Activated CD4-positive, alpha-beta T cell treated with anti-CD3 and anti-CD28 coated beads, Interleukin-2, amount 50 U/mL, for 4 hours (primary cell): ENCODE measurements at regions not wholly inside any gene's neighbourhood (a gene's known extent, or its start where the extent isn't known, plus 50 kb on each side); places are given as distances from the start of the nearest gene placed in this dataset.
"Not testable (repeated sequence)": the region's sequence is repeated elsewhere in the genome, so short reads cannot be mapped to it uniquely, and the experiment has no call there.

ENCODE experiments used
- DNase-seq, 2 experiments: peaks; one replicate each; pipeline ENCODE4 v3.0.0-alpha.2; 2020

DNA sequence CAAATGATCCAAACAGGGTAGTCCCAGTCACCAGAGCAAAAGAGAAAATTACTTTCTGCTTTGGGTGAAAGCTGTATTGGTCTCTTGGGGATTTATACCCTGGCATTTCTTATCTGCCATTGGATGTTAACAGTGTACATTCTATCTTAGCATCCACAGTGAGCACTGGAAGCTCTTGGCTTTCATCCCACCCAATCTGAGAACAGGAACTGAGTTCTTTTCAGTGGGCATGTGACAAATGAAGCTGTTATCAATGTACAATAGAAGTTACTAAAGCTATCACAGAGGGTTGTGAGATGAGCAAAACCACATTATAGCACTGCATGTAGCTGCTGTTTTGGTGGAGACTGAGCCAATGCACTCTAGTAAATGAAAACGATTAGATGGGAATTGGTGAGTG, 300.7 kb downstream of the TUSC7 start:
- DNase-seq, result no peak

DNA sequence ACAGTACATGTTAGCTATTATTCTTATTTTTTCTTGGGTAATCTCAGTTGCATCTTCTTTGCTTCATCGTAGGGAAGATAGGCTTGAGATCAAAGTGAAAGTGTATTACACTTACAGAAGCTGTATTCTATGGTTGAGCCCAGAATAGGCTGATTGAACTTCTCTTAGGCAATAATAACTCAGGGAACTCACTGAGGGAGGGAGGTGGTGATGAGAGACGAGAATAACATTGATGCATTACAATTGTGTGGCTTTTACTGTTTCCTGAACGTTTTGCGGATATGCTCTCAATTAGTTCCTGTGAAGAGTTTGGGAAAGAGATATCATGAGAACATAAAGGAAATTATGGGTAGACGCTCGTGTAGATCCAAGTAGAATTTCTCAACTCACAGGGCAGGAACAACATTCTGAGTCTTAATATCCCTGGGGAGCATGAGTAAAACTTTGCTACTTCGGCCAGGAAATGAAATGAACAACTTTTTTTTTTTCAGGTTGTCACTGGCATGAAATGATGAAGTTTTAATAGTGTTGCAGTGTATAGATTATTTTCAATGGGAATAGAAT, 302.2 kb downstream of the TUSC7 start:
- DNase-seq, result no peak

DNA sequence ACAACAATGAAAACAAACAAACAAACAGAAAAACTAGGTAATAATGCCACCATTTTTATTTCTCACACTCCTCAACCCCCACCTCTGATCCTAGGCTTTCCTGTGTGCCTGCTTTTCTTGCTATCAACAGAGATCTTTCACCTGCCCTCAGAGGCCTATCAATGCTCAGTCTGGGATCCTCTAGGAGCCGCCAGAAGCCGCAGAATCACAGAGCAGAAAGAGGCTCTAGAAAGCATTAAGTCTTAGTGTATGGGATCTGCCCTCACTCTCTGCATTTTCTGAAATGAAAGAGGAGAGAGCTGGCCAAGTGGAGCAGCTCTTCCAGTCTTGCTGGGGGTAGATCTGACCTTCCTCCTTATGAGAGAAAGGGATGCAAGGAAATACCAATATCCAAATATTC, 306.8 kb downstream of the TUSC7 start:
- DNase-seq, result no peak

DNA sequence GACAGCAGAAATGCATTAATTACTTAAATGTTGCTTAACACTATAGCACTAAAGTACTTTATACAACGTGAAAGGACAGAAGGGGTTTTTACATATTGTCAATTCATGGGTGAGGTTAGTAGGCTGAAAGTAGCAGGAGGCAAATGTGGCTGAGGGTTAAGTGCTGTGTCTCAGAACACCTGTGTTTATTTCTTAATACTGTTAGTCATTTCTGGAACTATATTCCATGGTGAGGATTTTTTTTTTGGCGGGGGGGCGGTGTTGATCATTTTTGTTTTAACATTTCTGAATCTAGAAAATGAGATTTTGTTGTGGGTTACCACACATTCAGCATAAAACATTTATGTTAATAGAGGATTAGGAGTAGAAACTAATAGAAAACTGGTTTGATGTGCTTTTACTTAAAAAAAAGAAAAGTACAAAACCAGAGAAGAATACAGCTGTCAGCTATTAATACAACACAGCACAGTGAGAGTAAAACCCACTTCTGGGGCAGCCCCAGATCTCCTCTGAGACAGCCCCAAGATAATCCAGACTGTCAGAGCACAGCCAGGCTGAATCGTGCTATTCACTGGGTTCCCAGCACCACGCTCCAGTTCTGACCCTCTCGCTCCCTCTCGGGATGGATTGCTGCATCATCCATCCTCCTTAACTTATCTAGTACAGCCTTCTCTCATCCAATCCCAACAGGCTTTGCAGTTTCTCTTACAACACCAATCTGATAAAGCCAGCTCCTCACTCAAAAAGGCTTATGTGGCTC, 307.7 kb downstream of the TUSC7 start:
- no peak for DNase-seq

DNA sequence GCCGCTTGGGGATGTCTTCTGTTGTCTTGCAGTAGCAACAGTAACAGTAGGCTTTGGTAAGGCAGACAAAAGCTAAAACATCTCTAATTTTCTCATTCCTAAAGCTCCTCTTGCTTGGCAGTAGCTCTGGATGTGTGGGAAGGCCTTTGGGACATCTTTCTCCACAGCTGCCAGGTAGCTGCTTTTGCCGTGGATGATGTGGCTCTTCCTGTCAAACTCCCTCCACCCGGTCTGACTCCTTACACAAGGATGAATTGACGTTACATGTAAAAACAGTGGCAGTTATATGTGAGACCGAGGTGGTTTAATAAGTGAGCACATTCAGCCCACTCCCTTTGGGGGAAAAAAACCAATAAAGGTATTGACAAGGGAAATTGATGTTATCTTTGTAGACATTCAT, 309.1 kb downstream of the TUSC7 start:
- no peak for DNase-seq

DNA sequence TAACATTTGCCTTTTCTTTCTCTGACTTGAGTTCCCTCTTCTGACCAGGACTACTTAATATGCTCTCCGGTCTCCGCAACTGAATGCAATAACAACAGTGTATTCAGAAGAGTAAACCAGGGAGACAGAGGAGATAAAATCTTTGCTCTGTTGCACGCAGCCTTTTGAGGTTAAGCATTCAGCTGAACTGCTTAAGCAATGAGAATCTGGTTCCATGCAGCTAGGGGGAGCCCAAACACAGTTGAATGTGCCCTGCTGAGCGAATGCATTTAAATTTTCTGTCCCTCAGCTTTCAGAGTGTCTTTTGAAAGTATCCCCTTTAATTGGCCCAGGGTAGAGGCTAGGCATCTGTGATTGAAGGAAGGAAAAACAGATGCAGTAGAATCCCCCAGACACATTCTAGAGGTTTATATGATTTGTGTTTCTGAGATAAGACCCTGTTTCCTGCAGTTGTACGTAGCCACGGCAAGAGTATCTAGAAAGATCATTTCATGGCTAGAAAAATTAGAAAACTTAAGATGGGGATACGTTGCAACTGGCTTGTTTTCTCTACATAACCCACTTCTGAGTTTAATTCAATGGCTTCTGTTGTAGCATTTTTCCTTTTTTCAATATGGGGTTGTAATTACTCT, 309.6 kb downstream of the TUSC7 start:
- DNase-seq, result no peak

DNA sequence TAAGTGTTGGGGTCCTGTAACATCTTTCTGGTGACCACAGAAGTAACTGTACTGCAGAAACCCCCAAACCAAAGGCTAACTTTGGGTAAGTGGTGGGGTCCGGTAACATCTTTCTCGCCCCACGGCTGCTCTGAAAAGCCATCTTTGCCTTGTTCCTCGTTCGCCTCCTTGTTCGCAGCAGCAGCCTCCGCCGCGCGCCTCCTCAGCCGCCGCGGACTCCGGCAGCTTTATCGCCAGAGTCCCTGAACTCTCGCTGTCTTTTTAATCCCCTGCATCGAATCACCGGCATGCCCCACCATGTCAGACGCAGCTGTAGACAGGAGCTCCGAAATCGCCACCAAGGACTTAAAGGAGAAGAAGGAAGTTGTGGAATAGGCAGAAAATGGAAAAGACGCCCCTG, 316.8 kb downstream of the TUSC7 start:
- DNase-seq, result no peak

DNA sequence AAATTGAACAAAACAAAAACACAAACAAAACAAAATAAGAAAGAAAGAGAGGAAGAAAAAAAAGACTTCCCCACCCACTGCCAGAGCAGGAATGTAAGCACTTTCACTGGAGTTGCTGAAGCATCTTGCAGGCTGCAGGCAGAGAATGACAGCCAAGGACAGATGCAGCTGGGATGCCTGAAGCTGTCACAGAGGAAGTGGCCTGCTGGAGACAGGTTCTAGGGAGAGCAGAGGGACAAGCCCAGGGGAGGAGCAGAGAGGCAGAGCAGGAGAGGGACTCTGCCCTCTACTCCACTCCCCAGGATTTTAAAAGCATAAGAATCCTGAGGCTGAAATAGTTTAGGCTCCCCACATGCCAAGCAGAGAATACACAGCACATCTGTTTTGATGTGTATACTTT, 326.2 kb downstream of the TUSC7 start:
- no peak for DNase-seq

DNA sequence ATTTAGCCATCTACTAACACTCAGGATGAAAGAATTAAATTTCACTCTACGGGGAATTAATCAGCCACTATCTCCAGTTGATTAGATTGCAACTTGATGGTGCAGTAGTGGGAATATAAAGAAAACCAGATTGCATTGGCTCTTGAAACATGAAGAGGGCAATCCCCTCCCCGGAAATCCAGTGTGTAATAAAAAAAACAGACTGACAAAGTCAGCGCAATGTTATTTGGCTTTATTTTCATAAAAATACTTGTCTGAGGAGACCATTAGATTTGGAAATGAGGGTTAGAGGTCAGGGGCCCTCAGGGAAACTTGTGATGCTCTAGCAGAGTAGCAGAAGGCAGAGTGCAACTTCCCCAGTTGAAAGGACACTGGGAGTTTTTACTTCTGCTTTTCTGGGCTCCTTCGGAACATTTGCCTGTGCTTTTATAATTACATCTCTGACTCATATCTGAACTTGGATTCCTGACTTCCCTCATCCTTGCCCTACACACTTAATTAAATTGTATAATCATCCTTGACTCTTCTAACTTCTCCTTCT, 326.8 kb downstream of the TUSC7 start:
- no peak for DNase-seq

DNA sequence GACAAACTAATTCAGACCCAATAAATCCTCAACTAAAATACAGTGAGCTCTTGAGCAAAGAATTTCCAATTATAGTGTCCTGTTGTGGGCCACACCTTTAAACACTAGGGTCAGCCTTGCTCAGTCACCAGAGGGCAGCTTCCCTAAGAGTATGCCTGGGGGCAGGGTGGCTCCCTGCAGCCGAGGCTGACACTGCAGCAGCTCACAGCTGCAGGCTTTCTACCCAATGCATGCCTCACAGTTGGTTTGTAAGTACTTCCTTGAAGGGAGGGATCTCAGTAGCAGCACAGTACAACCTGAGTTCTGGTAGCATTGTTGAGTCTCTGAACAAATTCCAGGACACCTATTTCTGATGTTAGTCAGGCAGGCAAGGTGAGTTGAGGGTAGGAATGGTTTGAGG, 335.6 kb downstream of the TUSC7 start:
- DNase-seq, result no peak

DNA sequence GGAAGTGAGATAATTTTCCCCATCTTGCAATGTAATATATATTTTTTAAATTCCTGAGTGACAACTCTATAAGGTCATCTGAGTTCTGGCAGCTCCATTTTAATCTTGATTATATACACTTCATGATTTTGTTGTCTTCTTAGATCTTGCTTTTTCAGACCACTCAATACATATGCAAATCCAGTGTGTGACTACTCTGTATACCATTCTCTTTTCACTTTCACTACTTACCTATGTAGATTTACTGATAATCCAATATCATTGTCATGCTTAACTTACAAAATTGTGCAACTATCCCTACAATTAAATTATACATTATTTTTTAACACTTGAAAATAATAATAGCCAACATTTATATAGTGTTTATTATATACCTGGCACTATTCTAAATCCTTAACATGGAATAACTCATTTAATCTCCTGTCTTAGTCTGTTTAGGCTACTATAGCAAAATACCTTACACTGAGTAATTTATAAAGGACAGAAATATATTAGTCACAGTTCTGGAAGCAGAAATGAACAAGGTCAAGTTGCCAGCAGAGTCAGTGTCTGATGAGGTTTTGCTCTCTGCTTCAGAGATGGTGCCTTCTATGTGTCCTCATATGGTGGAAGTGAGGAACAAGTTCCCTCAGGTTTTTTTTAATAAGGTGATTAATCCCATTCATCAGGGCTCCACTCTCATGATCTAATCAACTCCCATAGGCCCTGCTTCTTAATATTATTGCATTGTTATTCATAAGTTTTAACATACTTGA, 338.5 kb downstream of the TUSC7 start:
- DNase-seq, result no peak

DNA sequence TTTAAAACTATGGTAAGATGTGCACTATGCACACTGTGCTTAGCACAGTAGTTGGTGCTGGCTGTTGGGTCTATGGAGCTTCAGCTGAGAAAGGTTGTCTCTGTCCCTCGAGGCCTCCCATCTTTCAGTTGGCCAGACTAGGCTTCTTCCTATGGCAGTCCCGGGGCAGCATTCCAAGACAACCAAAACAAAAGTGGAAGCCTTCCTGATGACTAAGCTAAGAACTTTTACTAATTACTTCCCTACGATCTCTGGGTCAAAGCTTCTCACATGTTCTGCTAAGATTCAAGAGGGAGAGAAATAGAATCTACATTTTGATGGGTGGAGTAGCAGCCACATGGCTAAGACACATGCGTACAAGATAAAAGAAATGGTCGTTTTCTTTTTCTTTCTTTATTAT, 342.8 kb downstream of the TUSC7 start:
- DNase-seq, result no peak

DNA sequence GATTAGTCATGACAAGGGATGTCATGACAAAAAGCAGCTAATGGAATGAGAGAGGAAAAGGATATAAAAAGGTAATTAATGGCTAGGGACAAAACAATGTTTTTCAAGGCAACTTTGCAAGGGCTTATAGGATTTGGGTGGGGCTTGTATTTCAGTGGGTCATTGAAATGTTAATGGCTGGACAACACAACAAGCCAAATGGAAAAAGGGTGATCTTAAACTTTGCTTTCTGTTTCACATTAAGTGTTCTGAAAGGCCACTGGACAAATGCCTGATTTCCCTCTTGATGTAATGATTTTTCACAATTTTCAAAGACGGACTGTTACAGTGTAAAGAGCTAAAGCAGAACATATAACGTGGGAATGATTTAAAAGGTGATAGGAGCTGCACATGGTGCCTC, 345.0 kb downstream of the TUSC7 start:
- no peak for DNase-seq

DNA sequence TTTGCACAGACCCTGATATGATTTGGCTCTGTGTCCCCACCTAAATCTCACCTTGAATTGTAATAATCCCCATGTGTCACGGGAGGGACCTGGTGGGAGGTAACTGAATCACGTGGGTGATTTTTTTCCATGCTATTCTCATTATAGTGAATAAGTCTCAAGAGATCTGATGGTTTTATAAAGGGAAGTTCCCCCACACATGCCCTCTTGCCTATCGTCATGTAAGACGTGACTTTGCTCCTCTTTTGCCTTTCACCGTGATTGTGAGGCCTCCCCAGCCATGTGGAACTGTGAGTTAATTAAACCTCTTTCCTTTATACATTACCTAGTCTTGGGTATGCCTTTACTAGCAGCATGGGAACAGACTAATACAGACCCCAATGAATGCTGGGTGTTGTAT, 347.4 kb downstream of the TUSC7 start:
- DNase-seq, result not testable (repeated sequence)

DNA sequence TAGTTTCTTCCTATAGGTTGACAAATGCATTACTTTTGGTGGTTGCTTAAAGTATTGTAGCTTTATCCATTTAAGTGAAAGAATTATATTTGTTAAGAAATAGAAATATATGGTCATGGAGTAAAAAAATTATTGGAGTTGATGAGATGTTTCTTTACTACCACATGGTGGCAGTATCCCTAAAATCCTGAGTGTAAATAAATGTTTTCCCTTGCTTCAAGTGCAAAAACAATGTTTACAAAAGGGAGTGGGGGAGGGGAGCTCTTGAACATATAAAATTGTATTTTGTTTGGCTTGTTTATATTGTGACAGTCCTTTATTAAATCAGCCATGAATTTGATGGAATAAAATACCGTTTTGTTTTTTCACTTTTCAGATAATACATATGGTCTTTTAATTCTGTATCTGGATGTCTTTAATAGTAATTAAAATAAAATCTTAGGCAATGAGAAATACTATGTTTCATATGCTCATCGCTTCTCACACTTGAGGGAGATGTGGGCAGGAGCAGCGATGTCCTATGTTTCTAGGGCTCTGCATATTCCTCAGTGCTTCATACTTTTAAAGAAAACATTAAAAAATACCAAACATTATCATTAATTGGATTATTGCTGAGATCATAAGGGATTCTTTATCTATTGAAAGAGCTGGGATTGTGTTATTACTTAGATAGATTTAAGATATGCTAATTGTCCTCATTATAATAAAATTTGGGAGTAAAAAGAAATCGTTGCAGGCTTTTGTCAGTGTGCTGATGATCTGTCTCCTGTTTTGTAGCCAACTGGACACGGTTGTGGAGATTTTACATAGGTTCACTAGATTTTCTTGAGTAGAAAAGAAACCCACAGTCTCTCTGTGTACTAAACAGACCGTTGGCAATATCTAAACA, 349.7 kb downstream of the TUSC7 start:
- no peak for DNase-seq

DNA sequence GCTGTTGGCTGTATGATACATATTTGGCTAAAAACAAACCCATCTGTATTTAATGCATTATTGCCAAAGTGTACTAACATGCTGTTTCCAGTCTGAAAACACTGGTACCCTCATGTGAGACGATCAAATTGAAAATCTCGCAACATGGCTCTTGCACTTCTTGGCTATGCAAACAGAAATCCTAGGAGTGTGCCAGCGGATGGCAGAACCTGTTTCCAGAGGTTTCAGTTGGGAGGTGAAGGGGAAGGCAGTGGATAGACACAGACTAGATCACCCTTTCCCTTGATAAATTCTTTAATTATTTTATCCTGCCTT, 350.3 kb downstream of the TUSC7 start:
- DNase-seq, result no peak

DNA sequence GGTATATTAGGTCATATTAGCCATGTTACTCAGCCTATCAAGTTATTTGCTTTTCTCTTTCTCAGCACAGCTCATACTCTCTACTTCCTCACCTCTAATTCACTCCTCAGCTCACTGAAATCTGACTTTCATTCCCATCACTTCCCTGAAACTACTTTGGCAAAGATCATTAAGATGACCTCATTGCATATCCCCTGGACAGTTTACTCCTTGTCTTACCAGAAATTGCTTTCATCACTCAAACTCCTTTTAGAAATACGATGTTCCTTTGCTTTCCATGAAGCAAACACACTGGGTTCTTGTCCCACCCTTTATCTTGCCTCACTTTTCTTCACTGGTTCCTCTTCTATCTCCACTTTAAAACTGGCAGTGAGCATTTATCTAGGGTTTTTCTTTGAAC, 354.4 kb downstream of the TUSC7 start:
- no peak for DNase-seq

DNA sequence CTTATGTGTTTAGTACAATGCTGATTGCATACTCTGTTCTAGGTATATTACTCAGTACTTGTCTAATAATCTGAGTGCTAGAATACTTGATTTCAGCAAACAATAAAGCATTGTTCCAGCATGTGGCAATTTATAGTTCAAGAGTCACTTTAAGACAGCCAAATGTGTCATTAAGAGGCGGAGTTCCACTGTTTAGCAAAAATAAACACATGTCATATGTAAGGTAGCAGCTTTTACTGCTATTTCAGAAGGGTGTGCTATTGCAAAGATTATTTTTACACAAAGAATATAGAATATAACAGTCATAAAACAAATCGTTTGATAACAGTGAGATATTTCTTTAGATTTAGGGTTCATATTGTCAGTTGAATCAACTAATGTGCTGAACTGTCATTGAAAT, 358.7 kb downstream of the TUSC7 start:
- no peak for DNase-seq

DNA sequence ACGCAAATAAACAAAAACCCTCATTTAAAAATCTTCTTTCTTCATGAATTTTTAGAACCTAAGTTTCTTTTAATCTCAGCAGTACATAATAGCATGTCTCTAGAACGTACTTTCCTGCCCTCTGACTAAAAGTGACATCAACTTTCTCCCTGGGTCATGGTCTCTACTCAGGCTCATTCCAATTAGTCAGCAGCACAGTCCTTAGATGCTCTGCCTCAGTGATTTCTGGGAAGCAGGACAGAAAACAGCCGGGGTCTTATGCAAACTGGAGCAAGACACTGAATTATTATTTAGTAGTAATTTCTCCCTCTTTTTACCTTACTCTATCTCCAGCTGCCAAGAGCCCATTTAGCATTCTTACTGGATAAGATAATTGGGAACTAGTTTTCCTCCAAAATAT, 365.2 kb downstream of the TUSC7 start:
- DNase-seq, result no peak

DNA sequence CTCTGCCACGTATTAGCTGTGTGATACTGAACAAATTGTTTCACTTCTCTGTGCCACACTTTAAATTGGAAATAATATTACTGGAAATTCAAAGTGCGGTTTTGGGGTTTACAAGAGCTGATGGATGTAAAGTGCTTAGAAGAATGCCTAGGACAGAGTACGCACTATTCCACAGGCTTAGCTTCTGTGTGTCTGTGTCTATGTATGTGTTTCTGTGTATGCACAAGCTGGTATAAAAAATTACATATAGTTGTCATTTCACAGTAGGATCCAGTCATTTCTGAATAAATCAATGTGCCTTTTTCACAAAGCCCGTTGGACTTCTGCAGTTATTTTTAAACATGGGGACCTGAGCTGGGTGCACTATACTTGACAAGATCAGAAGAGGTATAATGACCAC, 370.4 kb downstream of the TUSC7 start:
- no peak for DNase-seq

DNA sequence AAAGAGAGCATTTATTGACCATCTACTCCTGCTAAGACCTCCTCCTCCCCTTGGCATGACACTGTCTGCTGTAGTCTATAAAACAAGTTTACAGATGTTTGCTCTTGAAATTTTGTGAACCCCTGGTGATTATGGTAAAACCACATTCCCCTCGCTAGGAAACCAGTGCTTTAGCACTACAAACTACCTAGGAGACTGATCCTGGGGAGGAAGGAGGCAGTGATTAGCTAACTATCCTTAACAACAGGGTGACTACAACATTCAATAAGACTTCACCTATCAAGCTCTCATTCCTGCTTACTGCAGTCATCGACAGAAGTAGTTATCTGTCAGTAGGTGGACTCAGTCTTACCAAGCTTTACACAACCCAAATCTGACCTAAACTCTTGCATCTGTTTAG, 371.3 kb downstream of the TUSC7 start:
- no peak for DNase-seq

DNA sequence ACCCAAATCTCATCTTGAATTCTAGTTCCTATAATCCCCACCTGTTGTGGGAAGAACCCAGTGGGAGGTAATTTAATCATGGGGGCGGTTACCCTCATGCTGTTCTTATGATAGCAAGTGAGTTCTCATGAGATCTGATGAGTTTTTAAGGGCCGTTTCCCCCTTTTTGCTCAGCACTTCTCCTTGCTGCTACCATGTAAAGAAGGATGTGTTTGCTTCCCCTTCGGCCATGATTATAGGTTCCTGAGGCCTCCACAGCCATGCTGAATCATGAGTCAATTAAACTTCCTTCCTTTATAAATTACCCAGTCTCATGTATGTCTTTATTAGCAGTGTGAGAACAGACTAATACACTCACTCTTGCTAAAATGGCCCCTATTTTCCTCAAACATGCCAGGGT, 374.7 kb downstream of the TUSC7 start:
- DNase-seq, result no peak
